IMR-90 (cell line): ENCODE measurements at regions not wholly inside any gene's neighbourhood (a gene's known extent, or its start where the extent isn't known, plus 50 kb on each side); places are given as distances from the start of the nearest gene placed in this dataset.

ENCODE experiments used
- ATAC-seq: fragments of 200-7000 bp; cut with Tn5 transposase; 2 replicates; pipeline ENCODE4 v1.9.1; 2020; ENCODE audit warnings: low read depth, mild to moderate bottlenecking, moderate library complexity
- BruUV-seq: library from RNA; stranded (reverse); fragments of 400-500 nt; replicated peaks from 2 replicates; lab custom pipeline; 2021; lab: Mats Ljungman, UMichigan
- CTCF ChIA-PET: fragments of 300-600 bp; formaldehyde crosslinking; extraction: SDS; loops from one replicate; lab custom pipeline; 2021; ENCODE audit warnings: antibody characterized with exemption; lab: Yijun Ruan, JAX
- POLR2A ChIA-PET: fragments of 300-600 bp; sonication (Branson Sonifier 250); formaldehyde crosslinking; loops from one replicate; lab custom pipeline; 2022; ENCODE audit warnings: antibody characterized with exemption; ENCODE audit not compliant: unreplicated experiment; lab: Charles Lee
- DNase-seq: peaks from one replicate; pipeline ENCODE4 v3.0.0; 2013
- H2AFZ ChIP-seq: replicated peaks from 2 replicates; pipeline ENCODE3; 2013; ENCODE audit warnings: low read length, mild to moderate bottlenecking; ENCODE audit not compliant: poor library complexity
- H2AK5ac ChIP-seq: 2 replicates; pipeline ENCODE4 v1.6.1; 2013; ENCODE audit warnings: low read depth, low read length, inconsistent platforms
- H2AK9ac ChIP-seq: replicated peaks from 2 replicates; pipeline ENCODE3; 2013; ENCODE audit warnings: mild to moderate bottlenecking, low read depth, low read length, moderate library complexity; ENCODE audit not compliant: poor library complexity
- H2BK120ac ChIP-seq: 2 replicates; pipeline ENCODE4 v1.6.1; 2013; ENCODE audit warnings: low read depth, low read length, inconsistent platforms
- H2BK15ac ChIP-seq: 3 replicates; pipeline ENCODE4 v1.6.1; 2013; ENCODE audit warnings: low read depth, low read length, inconsistent platforms
- H2BK20ac ChIP-seq: 2 replicates; pipeline ENCODE4 v1.6.1; 2013; ENCODE audit warnings: low read depth, mild to moderate bottlenecking, inconsistent platforms, low read length, moderate library complexity
- H2BK5ac ChIP-seq: 2 replicates; pipeline ENCODE4 v1.6.1; 2013; ENCODE audit warnings: mild to moderate bottlenecking, low read depth, low read length, inconsistent platforms; ENCODE audit not compliant: poor library complexity, severe bottlenecking
- H3K14ac ChIP-seq: replicated peaks from 2 replicates; pipeline ENCODE4 v1.6.1; 2013; ENCODE audit warnings: low read depth, low read length, inconsistent platforms
- H3K18ac ChIP-seq: 2 replicates; pipeline ENCODE4 v1.6.1; 2013; ENCODE audit warnings: low read depth, low read length, control low read depth
- H3K23ac ChIP-seq: 2 replicates; pipeline ENCODE4 v1.6.1; 2013; ENCODE audit warnings: low read depth, low read length, inconsistent platforms
- H3K27ac ChIP-seq: 2 replicates; pipeline ENCODE4 v1.5.1; 2013; ENCODE audit warnings: mild to moderate bottlenecking, control low read depth, low read length; ENCODE audit not compliant: insufficient read depth
- H3K27me3 ChIP-seq: 2 replicates; pipeline ENCODE4 v1.6.1; 2013; ENCODE audit warnings: low read length; ENCODE audit not compliant: control insufficient read depth, insufficient read depth
- H3K36me3 ChIP-seq: 2 replicates; pipeline ENCODE4 v1.6.1; 2013; ENCODE audit warnings: low read length, mixed read lengths; ENCODE audit not compliant: control insufficient read depth, insufficient read depth
- H3K4ac ChIP-seq: 2 replicates; pipeline ENCODE4 v1.6.1; 2013; ENCODE audit warnings: low read depth, low read length, inconsistent platforms
- H3K4me1 ChIP-seq: 2 replicates; pipeline ENCODE4 v1.6.1; 2013; ENCODE audit warnings: low read length, mixed read lengths; ENCODE audit not compliant: control insufficient read depth, insufficient read depth
- H3K4me2 ChIP-seq: 2 replicates; pipeline ENCODE4 v1.6.1; 2013; ENCODE audit warnings: low read depth, mild to moderate bottlenecking, control low read depth, low read length, moderate library complexity
- H3K4me3 ChIP-seq: 2 replicates; pipeline ENCODE4 v1.5.1; 2013; ENCODE audit warnings: low read depth, mild to moderate bottlenecking, control low read depth, low read length, moderate library complexity; ENCODE audit not compliant: insufficient read depth
- H3K56ac ChIP-seq: 2 replicates; pipeline ENCODE4 v1.6.1; 2013; ENCODE audit warnings: low read length, inconsistent platforms; ENCODE audit not compliant: insufficient read depth; ENCODE audit errors: extremely low read depth
- H3K79me1 ChIP-seq, 2 experiments: 2 replicates each; pipeline ENCODE4 v1.6.1; 2013; ENCODE audit warnings: low read length in 2 of 2, inconsistent platforms in 1 of 2, low read depth in 1 of 2
- H3K9ac ChIP-seq: 2 replicates; pipeline ENCODE4 v1.6.1; 2013; ENCODE audit warnings: low read depth, low read length, control low read depth
- H3K9me1 ChIP-seq: 2 replicates; pipeline ENCODE4 v1.6.1; 2013; ENCODE audit warnings: low read length, inconsistent platforms; ENCODE audit not compliant: insufficient read depth
- H3K9me3 ChIP-seq: 2 replicates; pipeline ENCODE4 v1.6.1; 2013; ENCODE audit warnings: low read length; ENCODE audit not compliant: control insufficient read depth, insufficient read depth
- H4K20me1 ChIP-seq: 2 replicates; pipeline ENCODE4 v1.6.1; 2013; ENCODE audit warnings: low read length, inconsistent platforms; ENCODE audit not compliant: insufficient read depth
- H4K5ac ChIP-seq: 2 replicates; pipeline ENCODE4 v1.6.1; 2013; ENCODE audit warnings: mild to moderate bottlenecking, low read depth, low read length, control low read depth
- H4K8ac ChIP-seq, 2 experiments: 2 replicates each; pipeline ENCODE4 v1.6.1; 2013; ENCODE audit warnings: low read depth in 2 of 2, low read length in 2 of 2, control low read depth in 1 of 2, inconsistent platforms in 1 of 2
- H4K91ac ChIP-seq: 2 replicates; pipeline ENCODE4 v1.6.1; 2013; ENCODE audit warnings: low read depth, low read length, inconsistent platforms; ENCODE audit not compliant: insufficient read depth
- BHLHE40 ChIP-seq: fragments of 150-350 bp; IDR thresholded peaks from 2 replicates; pipeline ENCODE4 v1.6.1; 2016; ENCODE audit warnings: mild to moderate bottlenecking, low read depth, low read length
- FOS ChIP-seq: fragments of 150-350 bp; IDR thresholded peaks from 2 replicates; pipeline ENCODE4 v1.6.1; 2016; ENCODE audit warnings: low read depth, low read length
- MXI1 ChIP-seq: IDR thresholded peaks from 2 replicates; pipeline ENCODE4 v1.6.1; 2012; ENCODE audit warnings: low read depth, mild to moderate bottlenecking, low read length, moderate library complexity, borderline replicate concordance
- POLR2A ChIP-seq: IDR thresholded peaks from 2 replicates; pipeline ENCODE4 v1.6.1; 2012; ENCODE audit warnings: mild to moderate bottlenecking, low read depth, low read length
- RFX5 ChIP-seq: IDR thresholded peaks from 2 replicates; pipeline ENCODE4 v1.8.0; 2012; ENCODE audit warnings: low read depth, mild to moderate bottlenecking, low read length, moderate library complexity
- WGBS, 2 experiments: methylation state at CpG; one replicate each; pipeline versions ENCODE4 v1.1.5 to v1.1.7; 2013; ENCODE audit warnings: missing lambda C conversion rate in 2 of 2; ENCODE audit not compliant: insufficient read length in 1 of 2; ENCODE audit errors: extremely low coverage in 2 of 2; 5-methylcytosine and 5-hydroxymethylcytosine counted together
- dilution Hi-C: fragments of 300-500 bp; cut with HindIII; formaldehyde crosslinking; loops from one replicate; pipeline ENCODE4 v1.14.3; 2018; ENCODE audit warnings: low sequenced_read_pairs; ENCODE audit not compliant: unreplicated experiment
- in situ Hi-C: fragments of 300-500 bp; cut with MboI; formaldehyde crosslinking; loops from 3 replicates; pipeline ENCODE4 v1.14.3; 2019; ENCODE audit warnings: low sequenced_read_pairs, inconsistent platforms, mixed read lengths
- intact Hi-C: fragments of 100-400 bp; cut with micrococcal nuclease; formaldehyde crosslinking; loops from 2 replicates; pipeline ENCODE4 v1.10.0; 2022
- TF ChIP-seq, protein P1 (sequence below): fragments of 150-350 bp; IDR thresholded peaks from 2 replicates; pipeline ENCODE4 v1.6.1; 2016; ENCODE audit warnings: low read depth, mild to moderate bottlenecking, low read length, moderate library complexity, borderline replicate concordance

DNA sequence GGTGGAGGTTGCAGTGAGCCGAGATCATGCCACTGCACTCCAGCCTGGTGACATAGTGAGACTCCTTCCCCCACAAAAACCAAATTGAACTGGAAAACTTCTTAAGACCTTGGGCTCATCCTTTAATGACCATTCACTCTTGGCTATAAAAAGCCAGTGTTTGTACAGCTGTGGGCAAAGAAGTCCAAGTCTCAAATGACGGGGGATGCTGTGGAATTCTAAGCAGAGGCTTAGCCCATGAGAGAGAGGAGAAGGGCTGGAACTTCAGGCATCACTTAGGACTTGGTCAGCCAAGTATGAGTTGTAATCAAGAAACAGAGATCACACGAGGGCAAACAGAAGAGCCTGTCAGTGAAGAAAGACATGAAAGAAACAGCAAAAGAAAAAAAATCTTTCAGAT, 79.3 kb upstream of the POU3F3 start:
- in situ Hi-C loops, result no loop called here

More for the DNA sequence above, 79.3 kb upstream of the POU3F3 start:
- Histone ChIP-seq H3K14ac (no peak overlapping the region), H3K23ac (no peak overlapping the region), H4K8ac (no peak overlapping the region), H3K79me1 (no peaks in the 10 kb centered on the region), H2AK5ac (no peak overlapping the region), H4K5ac (no peak overlapping the region), H2BK15ac (no peak overlapping the region), H2BK120ac (no peak overlapping the region), H3K18ac (no peak overlapping the region), H3K36me3 (no peaks in the 10 kb centered on the region), H3K4me2 (no peak overlapping the region), H3K27me3 (no peaks in the 10 kb centered on the region), H3K27ac (no peak overlapping the region), H3K4me3 (no peak overlapping the region), H3K4ac (no peak overlapping the region), H2BK20ac (no peak overlapping the region), H2AFZ (no peak overlapping the region), H3K9ac (no peak overlapping the region), H3K9me3 (0 out of 2 replicates have a peak, but pooled peaks cover 2% of the 10 kb centered on the region), H2BK5ac (no peak overlapping the region), H3K4me1 (no peaks in the 10 kb centered on the region), H4K20me1 (no peaks in the 10 kb centered on the region), H3K56ac (no peak overlapping the region), H4K91ac (no peak overlapping the region), H3K9me1 (no peaks in the 10 kb centered on the region), H2AK9ac (no peak overlapping the region)
- TF ChIP-seq BHLHE40 (no peak), MXI1 (no peak), RFX5 (no peak), POLR2A (no peak), FOS (no peak)
- TF ChIP-seq, protein P1, sequence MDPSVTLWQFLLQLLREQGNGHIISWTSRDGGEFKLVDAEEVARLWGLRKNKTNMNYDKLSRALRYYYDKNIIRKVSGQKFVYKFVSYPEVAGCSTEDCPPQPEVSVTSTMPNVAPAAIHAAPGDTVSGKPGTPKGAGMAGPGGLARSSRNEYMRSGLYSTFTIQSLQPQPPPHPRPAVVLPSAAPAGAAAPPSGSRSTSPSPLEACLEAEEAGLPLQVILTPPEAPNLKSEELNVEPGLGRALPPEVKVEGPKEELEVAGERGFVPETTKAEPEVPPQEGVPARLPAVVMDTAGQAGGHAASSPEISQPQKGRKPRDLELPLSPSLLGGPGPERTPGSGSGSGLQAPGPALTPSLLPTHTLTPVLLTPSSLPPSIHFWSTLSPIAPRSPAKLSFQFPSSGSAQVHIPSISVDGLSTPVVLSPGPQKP, result no peak
- DNase-seq, result no peak
- ATAC-seq, result no peak
- BruUV-seq, result no TSS peak
- 17% methylated on average over 1 of the region's 3 CpGs; no CpG with 5 or more reads in 1 of the 2 experiments for WGBS, 2 experiments
- dilution Hi-C loops (no loop called here), intact Hi-C loops (no loop called here)
- CTCF ChIA-PET, result no interaction called here
- POLR2A ChIA-PET, result no interaction called here
